ENCODE measurements at regions not wholly inside any gene's neighbourhood (a gene's known extent, or its start where the extent isn't known, plus 50 kb on each side); places are given as distances from the start of the nearest gene placed in this dataset.
A peak's percentile ranks its signal among the peaks of the same experiment; 100 is the strongest.
"Not testable (repeated sequence)": the region's sequence is repeated elsewhere in the genome, so short reads cannot be mapped to it uniquely, and the experiment has no call there.

- Mint-ChIP-seq H3K4me1 (ENCODE audit: unreplicated experiment) (no peaks in the 10 kb centered on the region), H3K36me3 (no peaks in the 10 kb centered on the region), H3K27ac (no peak overlapping the region), H3K27me3 (peaks cover 3% of the 10 kb centered on the region), H3K9me3 (no peaks in the 10 kb centered on the region), H3K4me3 (no peak overlapping the region)
- TF ChIP-seq CTCF (conservative IDR thresholded peaks at IDR 0.05), result no peak
- no peak for DNase-seq (ENCODE audit: extremely low spot score, unreplicated experiment)
Observed at GRCh38 chrX:107374132-107374531, 75.3 kb upstream of the FRMPD3 start.

GRCh38 chrX:107374831-107375230 is 74.6 kb upstream of the FRMPD3 start:
- Mint-ChIP-seq H3K27me3 (peaks cover 3% of the 10 kb centered on the region), H3K9me3 (no peaks in the 10 kb centered on the region), H3K4me3 (no peak overlapping the region), H3K27ac (no peak overlapping the region), H3K4me1 (ENCODE audit: unreplicated experiment) (no peaks in the 10 kb centered on the region), H3K36me3 (no peaks in the 10 kb centered on the region)
- no peak for DNase-seq (ENCODE audit: extremely low spot score, unreplicated experiment)
- no peak for TF ChIP-seq CTCF (conservative IDR thresholded peaks at IDR 0.05)

GRCh38 chrX:107376186-107376585 is 73.3 kb upstream of the FRMPD3 start:
- not testable (repeated sequence) for H3K27me3 Mint-ChIP-seq; H3K4me3 Mint-ChIP-seq; H3K27ac Mint-ChIP-seq; H3K9me3 Mint-ChIP-seq; H3K4me1 Mint-ChIP-seq (ENCODE audit: unreplicated experiment); H3K36me3 Mint-ChIP-seq; DNase-seq (ENCODE audit: extremely low spot score, unreplicated experiment)

GRCh38 chrX:107384397-107385105 is 64.9 kb upstream of the FRMPD3 start:
- Mint-ChIP-seq H3K4me1 (ENCODE audit: unreplicated experiment) (no peaks in the 10 kb centered on the region), H3K27me3 (no peaks in the 10 kb centered on the region), H3K4me3 (no peak overlapping the region), H3K9me3 (no peaks in the 10 kb centered on the region), H3K36me3 (no peaks in the 10 kb centered on the region), H3K27ac (no peak overlapping the region)
- TF ChIP-seq CTCF (conservative IDR thresholded peaks at IDR 0.05), result no peak
- no peak for DNase-seq (ENCODE audit: extremely low spot score, unreplicated experiment)

- Mint-ChIP-seq H3K4me3 (no peak overlapping the region), H3K27ac (no peak overlapping the region), H3K9me3 (peaks cover 10% of the 10 kb centered on the region), H3K36me3 (no peaks in the 10 kb centered on the region), H3K27me3 (no peaks in the 10 kb centered on the region), H3K4me1 (ENCODE audit: unreplicated experiment) (no peaks in the 10 kb centered on the region)
- DNase-seq (ENCODE audit: extremely low spot score, unreplicated experiment), result no peak
- no peak for TF ChIP-seq CTCF (conservative IDR thresholded peaks at IDR 0.05)
Observed at GRCh38 chrX:107389726-107390125, 59.7 kb upstream of the FRMPD3 start.

GRCh38 chrX:107393656-107394055 is 55.8 kb upstream of the FRMPD3 start:
- not testable (repeated sequence) for DNase-seq (ENCODE audit: extremely low spot score, unreplicated experiment); H3K27me3 Mint-ChIP-seq; H3K36me3 Mint-ChIP-seq; H3K4me1 Mint-ChIP-seq (ENCODE audit: unreplicated experiment); H3K27ac Mint-ChIP-seq; H3K4me3 Mint-ChIP-seq
- peaks cover 11% of the 10 kb centered on the region for H3K9me3 Mint-ChIP-seq

GRCh38 chrX:107396235-107396634 is 53.2 kb upstream of the FRMPD3 start:
- no peak overlapping the region for H3K4me3 Mint-ChIP-seq
- H3K36me3 Mint-ChIP-seq, result no peaks in the 10 kb centered on the region
- H3K4me1 Mint-ChIP-seq (ENCODE audit: unreplicated experiment), result no peaks in the 10 kb centered on the region
- TF ChIP-seq CTCF (conservative IDR thresholded peaks at IDR 0.05), result no peak
- no peak for DNase-seq (ENCODE audit: extremely low spot score, unreplicated experiment)
- H3K27ac Mint-ChIP-seq, result peak overlapping the region; percentile 93
- H3K9me3 Mint-ChIP-seq, result peaks cover 11% of the 10 kb centered on the region
- H3K27me3 Mint-ChIP-seq, result no peaks in the 10 kb centered on the region

All from type B pancreatic cell (in vitro differentiated cells).